ENCODE measurements at regions not wholly inside any gene's neighbourhood (a gene's known extent, or its start where the extent isn't known, plus 50 kb on each side); places are given as distances from the start of the nearest gene placed in this dataset.

DNA sequence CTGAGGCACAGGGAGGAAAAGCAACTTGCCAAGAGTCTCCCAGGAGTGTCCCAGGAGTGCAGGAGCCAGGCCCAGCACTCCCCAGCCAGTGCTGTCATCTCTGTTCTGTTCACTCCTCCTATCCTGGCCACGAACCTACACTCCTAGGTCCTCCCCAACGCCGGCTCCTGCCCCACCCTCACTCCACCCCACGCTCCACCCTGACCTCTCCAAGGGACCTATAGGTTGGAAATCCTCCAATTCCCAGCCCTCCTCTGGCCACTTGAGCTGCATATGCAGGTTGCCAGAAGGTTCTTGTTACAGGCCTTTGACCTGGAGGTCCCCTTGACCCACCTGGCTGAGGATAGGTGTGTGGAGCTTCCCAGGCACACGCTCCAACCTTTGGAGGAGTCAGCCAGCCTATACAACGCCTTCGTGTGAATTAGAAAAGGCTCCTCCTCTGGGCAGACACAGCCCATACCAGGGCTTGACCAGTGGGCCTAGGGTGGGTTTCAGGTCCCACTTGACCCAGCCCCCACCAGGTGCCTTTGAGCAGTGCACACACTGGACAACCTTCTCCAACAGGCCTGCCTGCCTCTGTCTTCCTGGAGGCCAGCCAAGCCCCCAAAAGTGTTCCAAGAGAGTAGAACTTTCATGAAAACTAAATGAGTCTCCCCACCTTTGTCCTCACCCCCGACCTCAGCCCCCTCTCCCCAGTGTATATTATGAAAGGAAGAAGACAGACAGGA lies 167.2 kb upstream of the TLE3 start:
- intact Hi-C loops (cut with DNase I; ENCODE audit: low total_unique reads), result no loop called here
- DNase-seq, result peak in 1 of 2 donors; percentile 54
- peak overlapping the region in 2 of 5 donors; percentile 29 to 54 for H3K27ac ChIP-seq
- 47 to 64% (median 58%) methylated on average over 7 to 8 of the region's 8 CpGs for WGBS, 5 donors
- H3K4me1 ChIP-seq, result peaks cover 27 to 70% (median 47%) of the 10 kb centered on the region in 4 donors
- TF ChIP-seq POLR2A (IDR thresholded peaks at IDR 0.05) (no peak), EP300 (IDR thresholded peaks at IDR 0.05) (no peak), POLR2AphosphoS5 (IDR thresholded peaks at IDR 0.05) (no peak)
- TF ChIP-seq, protein P1, sequence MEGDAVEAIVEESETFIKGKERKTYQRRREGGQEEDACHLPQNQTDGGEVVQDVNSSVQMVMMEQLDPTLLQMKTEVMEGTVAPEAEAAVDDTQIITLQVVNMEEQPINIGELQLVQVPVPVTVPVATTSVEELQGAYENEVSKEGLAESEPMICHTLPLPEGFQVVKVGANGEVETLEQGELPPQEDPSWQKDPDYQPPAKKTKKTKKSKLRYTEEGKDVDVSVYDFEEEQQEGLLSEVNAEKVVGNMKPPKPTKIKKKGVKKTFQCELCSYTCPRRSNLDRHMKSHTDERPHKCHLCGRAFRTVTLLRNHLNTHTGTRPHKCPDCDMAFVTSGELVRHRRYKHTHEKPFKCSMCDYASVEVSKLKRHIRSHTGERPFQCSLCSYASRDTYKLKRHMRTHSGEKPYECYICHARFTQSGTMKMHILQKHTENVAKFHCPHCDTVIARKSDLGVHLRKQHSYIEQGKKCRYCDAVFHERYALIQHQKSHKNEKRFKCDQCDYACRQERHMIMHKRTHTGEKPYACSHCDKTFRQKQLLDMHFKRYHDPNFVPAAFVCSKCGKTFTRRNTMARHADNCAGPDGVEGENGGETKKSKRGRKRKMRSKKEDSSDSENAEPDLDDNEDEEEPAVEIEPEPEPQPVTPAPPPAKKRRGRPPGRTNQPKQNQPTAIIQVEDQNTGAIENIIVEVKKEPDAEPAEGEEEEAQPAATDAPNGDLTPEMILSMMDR (IDR thresholded peaks at IDR 0.05), result no peak
- no peak overlapping the region for H3K4me3 ChIP-seq
- no peaks in the 10 kb centered on the region for H3K36me3 ChIP-seq
- H3K27me3 ChIP-seq, result no peaks in the 10 kb centered on the region
- no peaks in the 10 kb centered on the region for H3K9me3 ChIP-seq

DNA sequence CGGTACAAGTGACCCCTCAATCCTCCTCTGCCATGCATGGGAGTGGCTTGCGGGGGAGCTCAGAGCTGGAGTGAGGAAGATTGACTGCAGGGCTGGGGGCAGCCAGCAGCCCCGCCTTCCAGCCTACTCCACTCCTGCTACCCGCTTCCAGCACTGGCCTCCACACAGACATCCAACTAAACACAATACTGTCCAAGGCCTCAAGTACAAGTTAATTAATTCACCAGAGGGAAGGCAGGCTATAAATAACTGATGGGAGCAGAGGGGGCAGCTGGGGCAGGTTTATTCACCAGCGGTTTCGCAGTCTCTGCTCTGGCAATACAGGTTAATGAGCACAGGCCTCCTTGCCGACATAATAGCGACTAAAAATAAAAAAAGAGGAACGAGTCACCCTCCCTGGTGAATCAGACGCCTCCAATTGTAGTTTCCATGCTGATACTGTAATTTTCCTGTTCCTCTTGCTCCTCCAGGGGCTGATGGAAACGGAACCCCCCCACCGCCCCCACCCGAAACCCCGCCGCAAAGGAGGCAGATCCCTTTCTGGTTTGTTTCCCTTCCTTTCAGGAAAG lies 166.4 kb upstream of the TLE3 start:
- DNase-seq, result peak in 1 of 2 donors; percentile 76
- no peak for TF ChIP-seq EP300 (IDR thresholded peaks at IDR 0.05)
- TF ChIP-seq, protein P1 (IDR thresholded peaks at IDR 0.05), result no peak
- TF ChIP-seq POLR2A (IDR thresholded peaks at IDR 0.05), result no peak
- TF ChIP-seq POLR2AphosphoS5 (IDR thresholded peaks at IDR 0.05), result no peak
- intact Hi-C loops (cut with DNase I; ENCODE audit: low total_unique reads), result no loop called here
- Histone ChIP-seq H3K27me3 (no peaks in the 10 kb centered on the region), H3K36me3 (no peaks in the 10 kb centered on the region), H3K27ac (peak overlapping the region in 2 of 5 donors; percentile 29 to 54), H3K4me3 (no peak overlapping the region), H3K4me1 (peaks cover 28 to 70% (median 47%) of the 10 kb centered on the region in 4 donors), H3K9me3 (no peaks in the 10 kb centered on the region)
- WGBS, 5 donors, result 60 to 78% (median 76%) methylated on average over 14 to 15 of the region's 15 CpGs

DNA sequence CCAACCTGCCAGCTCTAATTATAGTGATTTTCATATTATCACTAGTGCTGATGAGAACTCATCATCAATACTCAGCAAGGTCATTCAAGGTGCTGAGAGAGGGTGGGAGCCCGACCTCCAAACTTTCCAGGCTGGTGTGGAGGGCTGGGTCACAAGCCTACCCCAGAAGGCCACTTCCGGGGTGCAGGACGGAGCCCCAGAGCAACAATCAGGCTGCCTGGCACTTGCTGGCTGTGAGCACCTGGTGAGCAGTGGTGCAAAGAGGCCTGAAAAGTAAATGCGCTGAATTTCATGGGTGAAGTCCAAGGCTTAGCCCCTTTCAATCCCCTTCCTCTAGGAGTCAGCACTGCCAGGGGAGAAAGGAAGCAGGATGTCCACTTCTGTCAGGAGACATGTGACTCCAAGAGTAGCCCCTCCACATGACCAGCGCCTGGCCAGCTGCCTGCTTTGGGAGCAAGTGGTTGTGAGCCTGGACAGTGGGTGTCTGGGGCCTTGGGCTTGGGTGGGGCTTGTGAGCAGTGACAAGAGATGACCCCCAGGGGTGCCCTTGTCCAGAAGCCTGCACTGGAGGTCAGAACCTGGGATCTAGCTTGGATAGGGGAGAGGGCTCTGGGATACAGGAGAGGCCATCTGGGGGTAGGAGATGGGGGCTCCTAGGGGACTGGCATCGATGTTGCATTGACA lies 165.0 kb upstream of the TLE3 start:
- TF ChIP-seq, protein P1 (IDR thresholded peaks at IDR 0.05), result no peak
- TF ChIP-seq EP300 (IDR thresholded peaks at IDR 0.05) (no peak), POLR2A (IDR thresholded peaks at IDR 0.05) (no peak), POLR2AphosphoS5 (IDR thresholded peaks at IDR 0.05) (no peak)
- peaks cover 38 to 71% (median 53%) of the 10 kb centered on the region in 4 donors for H3K4me1 ChIP-seq
- 82 to 87% (median 85%) methylated on average over 6 of the region's 6 CpGs for WGBS, 5 donors
- no peak overlapping the region for H3K4me3 ChIP-seq
- intact Hi-C loops (cut with DNase I; ENCODE audit: low total_unique reads), result no loop called here
- H3K27me3 ChIP-seq, result no peaks in the 10 kb centered on the region
- no peaks in the 10 kb centered on the region for H3K9me3 ChIP-seq
- H3K27ac ChIP-seq, result no peak overlapping the region
- no peaks in the 10 kb centered on the region for H3K36me3 ChIP-seq
- DNase-seq, result no peak

DNA sequence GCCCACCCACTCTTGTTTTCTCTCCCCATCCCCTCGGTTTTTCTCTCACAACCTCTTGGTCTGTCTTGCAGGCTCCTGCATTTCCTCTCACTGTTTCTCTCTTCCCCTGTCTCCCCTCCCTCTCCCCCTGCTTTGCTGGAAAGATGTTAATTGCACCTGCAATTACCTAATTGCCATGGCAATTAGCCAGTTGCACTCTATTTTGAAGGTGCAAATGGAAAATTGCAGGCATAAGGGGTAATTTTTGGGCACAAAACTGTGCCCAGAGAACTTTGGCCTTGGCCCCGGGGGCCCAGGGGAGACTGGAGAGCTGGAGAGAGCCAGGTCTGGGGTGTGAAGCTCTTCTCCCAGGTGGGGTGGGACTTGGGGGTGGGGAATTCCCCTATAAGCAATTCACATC lies 164.5 kb upstream of the TLE3 start:
- WGBS, 5 donors, result 84 to 89% (median 88%) methylated on average over 2 of the region's 2 CpGs
- Histone ChIP-seq H3K4me1 (peaks cover 36 to 65% (median 51%) of the 10 kb centered on the region in 4 donors), H3K9me3 (no peaks in the 10 kb centered on the region), H3K36me3 (no peaks in the 10 kb centered on the region), H3K27me3 (no peaks in the 10 kb centered on the region), H3K4me3 (no peak overlapping the region), H3K27ac (no peak overlapping the region)
- TF ChIP-seq, protein P1 (IDR thresholded peaks at IDR 0.05), result no peak
- no peak for TF ChIP-seq POLR2A (IDR thresholded peaks at IDR 0.05)
- no peak for TF ChIP-seq EP300 (IDR thresholded peaks at IDR 0.05)
- no peak for DNase-seq
- intact Hi-C loops (cut with DNase I; ENCODE audit: low total_unique reads), result no loop called here

Measured in stomach (tissue), 8 donors.